ENCODE measurements at regions not wholly inside any gene's neighbourhood (a gene's known extent, or its start where the extent isn't known, plus 50 kb on each side); places are given as distances from the start of the nearest gene placed in this dataset.

DNA sequence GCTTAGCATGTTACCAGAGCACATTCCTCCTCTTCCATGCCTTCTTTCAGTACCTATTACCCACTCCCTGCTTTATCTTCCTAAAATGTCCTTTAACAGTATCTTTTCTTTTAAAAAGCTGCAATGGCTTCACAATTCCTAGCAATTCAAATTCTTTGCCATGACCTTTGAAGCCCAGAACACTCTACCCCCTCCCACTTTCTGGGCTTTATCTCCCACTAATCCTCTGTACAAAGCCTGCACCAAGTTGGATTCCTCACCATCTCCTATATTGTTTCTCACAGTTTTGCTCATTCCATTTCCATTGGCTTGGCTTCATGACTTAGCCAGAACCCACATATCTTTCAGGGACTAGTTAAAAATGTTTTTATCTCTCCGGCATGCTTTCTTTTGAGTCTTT, 80.9 kb downstream of the FAM76B start:
- TF ChIP-seq, protein P1, sequence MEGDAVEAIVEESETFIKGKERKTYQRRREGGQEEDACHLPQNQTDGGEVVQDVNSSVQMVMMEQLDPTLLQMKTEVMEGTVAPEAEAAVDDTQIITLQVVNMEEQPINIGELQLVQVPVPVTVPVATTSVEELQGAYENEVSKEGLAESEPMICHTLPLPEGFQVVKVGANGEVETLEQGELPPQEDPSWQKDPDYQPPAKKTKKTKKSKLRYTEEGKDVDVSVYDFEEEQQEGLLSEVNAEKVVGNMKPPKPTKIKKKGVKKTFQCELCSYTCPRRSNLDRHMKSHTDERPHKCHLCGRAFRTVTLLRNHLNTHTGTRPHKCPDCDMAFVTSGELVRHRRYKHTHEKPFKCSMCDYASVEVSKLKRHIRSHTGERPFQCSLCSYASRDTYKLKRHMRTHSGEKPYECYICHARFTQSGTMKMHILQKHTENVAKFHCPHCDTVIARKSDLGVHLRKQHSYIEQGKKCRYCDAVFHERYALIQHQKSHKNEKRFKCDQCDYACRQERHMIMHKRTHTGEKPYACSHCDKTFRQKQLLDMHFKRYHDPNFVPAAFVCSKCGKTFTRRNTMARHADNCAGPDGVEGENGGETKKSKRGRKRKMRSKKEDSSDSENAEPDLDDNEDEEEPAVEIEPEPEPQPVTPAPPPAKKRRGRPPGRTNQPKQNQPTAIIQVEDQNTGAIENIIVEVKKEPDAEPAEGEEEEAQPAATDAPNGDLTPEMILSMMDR (conservative IDR thresholded peaks at IDR 0.05; ENCODE audit: low read depth, low read length), result no peak
- no peak for TF ChIP-seq EZH2 (IDR thresholded peaks at IDR 0.05; ENCODE audit: low read length, unreplicated experiment)
- no peak for TF ChIP-seq EZH2phosphoT487 (IDR thresholded peaks at IDR 0.05; ENCODE audit: borderline replicate concordance, low read length)
